NT2/D1 (cell line): ENCODE measurements at regions not wholly inside any gene's neighbourhood (a gene's known extent, or its start where the extent isn't known, plus 50 kb on each side); places are given as distances from the start of the nearest gene placed in this dataset.

Source experiments
- DNase-seq: peaks from one replicate; pipeline ENCODE4 v3.0.0-alpha.2; 2011; ENCODE audit warnings: low read depth, low spot score
- H3K27me3 ChIP-seq: 2 replicates; pipeline ENCODE4 v1.6.0; 2011; ENCODE audit warnings: mild to moderate bottlenecking; ENCODE audit not compliant: insufficient read length, insufficient read depth
- H3K36me3 ChIP-seq: 2 replicates; pipeline ENCODE4 v1.6.1; 2011; ENCODE audit warnings: mild to moderate bottlenecking, low read length, mixed read lengths; ENCODE audit not compliant: insufficient read depth, insufficient read length
- H3K4me1 ChIP-seq: 2 replicates; pipeline ENCODE4 v1.5.1; 2011; ENCODE audit not compliant: insufficient read depth, insufficient read length
- H3K4me3 ChIP-seq: 2 replicates; pipeline ENCODE4 v1.5.1; 2011; ENCODE audit warnings: low read depth; ENCODE audit not compliant: insufficient read length
- H3K9ac ChIP-seq: 2 replicates; pipeline ENCODE4 v1.6.0; 2011; ENCODE audit warnings: low read depth; ENCODE audit not compliant: insufficient read length
- H3K9me3 ChIP-seq: 2 replicates; pipeline ENCODE4 v1.5.1; 2011; ENCODE audit warnings: mild to moderate bottlenecking, low read length; ENCODE audit not compliant: insufficient read depth
- SUZ12 ChIP-seq: IDR thresholded peaks from 2 replicates; pipeline ENCODE4 v1.6.1; 2011; ENCODE audit not compliant: insufficient read length, insufficient read depth; ENCODE audit errors: extremely low read depth
- YY1 ChIP-seq: IDR thresholded peaks from 2 replicates; pipeline ENCODE4 v1.6.1; 2011; ENCODE audit not compliant: insufficient read length, insufficient read depth
- ZNF274 ChIP-seq: IDR thresholded peaks from 2 replicates; pipeline ENCODE4 v1.6.1; 2011; ENCODE audit warnings: mild to moderate bottlenecking, low read depth, low read length

DNA sequence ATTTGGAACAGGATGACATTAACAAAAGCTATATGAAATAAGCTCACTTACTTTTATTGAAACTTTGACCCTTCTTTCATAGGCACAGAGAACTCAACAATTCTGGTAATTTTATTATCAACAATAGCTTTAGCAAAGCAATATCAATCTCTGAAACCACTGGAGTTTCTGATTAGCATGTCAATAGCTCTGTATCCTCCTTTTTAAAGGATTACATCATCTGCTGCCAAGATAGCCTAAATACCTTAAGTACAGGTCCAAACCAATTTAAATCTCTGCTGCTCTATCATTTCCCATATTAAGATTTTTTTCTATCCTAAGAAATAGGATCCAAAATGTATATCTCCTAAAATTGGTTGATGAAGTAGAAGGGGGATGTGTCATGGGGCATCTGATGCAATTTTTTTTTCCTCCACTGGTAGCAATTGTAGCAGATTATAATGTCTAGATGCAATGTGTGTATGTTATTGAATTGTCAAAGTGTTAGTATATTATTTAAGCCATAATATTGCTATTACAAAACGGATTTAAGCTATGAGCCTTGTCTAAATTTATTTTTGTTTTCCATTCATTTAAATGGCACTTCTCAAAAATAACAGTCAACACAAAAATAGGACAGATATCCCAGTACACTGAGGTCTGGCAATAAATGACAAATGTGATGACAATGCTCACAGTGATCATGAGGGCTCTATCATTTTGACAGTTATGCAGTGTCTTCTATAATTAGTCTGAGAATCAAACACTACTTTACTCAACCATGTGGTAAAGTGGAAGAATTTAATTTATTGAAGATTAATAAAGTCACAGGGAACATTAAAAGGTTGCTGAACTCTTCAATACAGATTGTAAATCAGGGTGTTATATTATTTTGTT, 328.4 kb downstream of the CDH7 start:
- Histone ChIP-seq H3K9me3 (0 out of 2 replicates have a peak, but pooled peaks cover under 1% of the 10 kb centered on the region), H3K36me3 (no peaks in the 10 kb centered on the region), H3K4me3 (no peak overlapping the region), H3K27me3 (no peaks in the 10 kb centered on the region), H3K4me1 (no peaks in the 10 kb centered on the region), H3K9ac (no peak overlapping the region)
- DNase-seq, result no peak
- no peak for TF ChIP-seq YY1
- no peak for TF ChIP-seq SUZ12
- TF ChIP-seq ZNF274, result no peak

DNA sequence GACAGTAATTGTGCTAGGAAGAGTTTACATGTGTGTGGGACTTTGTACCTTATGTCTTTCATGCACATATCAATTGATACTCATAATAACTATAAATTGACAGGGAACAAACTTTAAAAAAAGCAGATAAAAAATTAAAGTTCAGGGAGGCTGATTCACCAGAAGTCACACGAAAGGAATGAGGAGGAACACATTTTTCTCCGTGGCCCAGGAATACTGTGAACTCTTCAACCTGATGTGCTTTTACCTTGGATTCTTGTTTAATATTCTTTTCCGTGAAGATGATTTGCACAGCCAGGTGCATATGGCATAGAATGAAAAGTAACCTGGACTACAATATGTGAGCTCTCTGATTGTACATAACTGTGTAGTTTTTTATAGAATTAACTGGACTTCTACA, 326.3 kb downstream of the CDH7 start:
- peaks cover 10% of the 10 kb centered on the region; the same call in 1 of the 2 replicates for H3K9me3 ChIP-seq
- no peak for TF ChIP-seq SUZ12
- TF ChIP-seq YY1, result no peak
- TF ChIP-seq ZNF274, result no peak
- no peak overlapping the region for H3K4me3 ChIP-seq
- no peak for DNase-seq
- no peaks in the 10 kb centered on the region for H3K4me1 ChIP-seq
- H3K9ac ChIP-seq, result no peak overlapping the region
- H3K27me3 ChIP-seq, result no peaks in the 10 kb centered on the region
- H3K36me3 ChIP-seq, result no peaks in the 10 kb centered on the region

DNA sequence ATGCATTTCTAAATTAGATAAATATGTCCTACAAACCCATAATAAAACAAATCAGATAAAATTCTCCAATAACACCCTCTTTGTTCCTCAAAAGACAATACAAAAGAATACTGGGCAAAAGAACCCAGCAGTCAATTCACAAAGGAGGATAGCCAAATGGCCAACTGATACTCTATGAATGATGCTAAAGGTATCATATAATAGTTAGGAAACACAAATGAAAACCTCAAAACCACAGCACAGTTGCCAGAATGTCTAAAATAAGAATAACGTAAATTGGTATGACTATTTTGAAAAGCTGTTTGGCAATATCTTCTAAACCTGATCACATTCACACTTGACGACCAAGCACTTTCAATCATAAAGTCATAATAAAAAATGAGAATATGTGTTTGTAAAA, 315.4 kb downstream of the CDH7 start:
- Histone ChIP-seq H3K9me3 (no peaks in the 10 kb centered on the region), H3K36me3 (no peaks in the 10 kb centered on the region), H3K9ac (no peak overlapping the region), H3K27me3 (no peaks in the 10 kb centered on the region), H3K4me1 (no peaks in the 10 kb centered on the region), H3K4me3 (no peak overlapping the region)
- no peak for DNase-seq
- TF ChIP-seq ZNF274, result no peak
- TF ChIP-seq YY1, result no peak
- TF ChIP-seq SUZ12, result no peak

DNA sequence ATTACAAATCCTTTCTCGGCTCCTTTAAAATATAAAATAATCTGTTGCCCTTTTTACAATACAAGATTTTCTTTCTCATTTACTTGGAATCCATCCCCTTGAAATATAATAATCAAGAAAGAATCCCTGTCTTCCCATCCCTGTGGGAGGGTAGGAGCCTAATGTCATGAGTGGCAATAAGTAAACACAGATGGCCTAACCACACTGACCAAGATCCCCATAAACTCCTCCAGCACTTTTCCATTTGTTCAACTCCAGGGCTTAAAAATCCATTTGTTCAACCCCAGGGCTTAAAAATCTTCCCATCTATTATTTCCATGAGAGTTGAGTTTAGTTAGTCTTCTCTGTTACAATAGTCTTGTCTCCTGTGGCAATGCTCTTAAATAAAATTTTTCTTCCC, 297.6 kb downstream of the CDH7 start:
- H3K9me3 ChIP-seq, result no peaks in the 10 kb centered on the region
- H3K36me3 ChIP-seq, result no peaks in the 10 kb centered on the region
- H3K27me3 ChIP-seq, result no peaks in the 10 kb centered on the region
- no peak overlapping the region for H3K4me3 ChIP-seq
- no peak overlapping the region for H3K9ac ChIP-seq
- no peak for TF ChIP-seq YY1
- no peak for TF ChIP-seq SUZ12
- TF ChIP-seq ZNF274, result no peak
- H3K4me1 ChIP-seq, result no peaks in the 10 kb centered on the region
- no peak for DNase-seq

DNA sequence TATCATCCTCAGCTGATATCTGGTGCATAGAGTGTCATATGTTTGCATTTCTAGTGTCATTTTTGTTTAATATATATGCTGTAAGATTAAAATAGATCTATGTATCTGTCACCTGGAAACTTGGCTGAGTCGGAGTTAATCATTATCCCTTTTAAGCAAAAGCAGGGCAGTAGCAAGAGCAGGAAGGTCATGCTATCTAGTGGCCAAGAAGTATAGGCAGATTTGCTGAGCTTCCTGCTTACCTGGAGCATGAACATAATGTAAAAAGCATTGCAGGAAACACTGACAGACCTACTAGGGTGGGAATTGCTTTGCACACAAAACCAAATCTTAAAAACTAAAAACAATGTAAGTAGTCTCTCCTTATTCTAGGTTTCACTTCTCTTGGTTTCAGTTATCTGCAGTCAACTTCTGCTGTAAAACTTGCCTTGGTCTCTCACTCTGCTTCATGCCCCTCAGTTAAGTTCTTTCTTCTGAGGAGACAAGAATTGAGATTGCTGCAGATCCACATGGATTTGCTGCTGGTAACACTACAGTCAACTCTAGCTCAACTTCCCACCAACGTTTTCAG, 295.3 kb downstream of the CDH7 start:
- Histone ChIP-seq H3K9me3 (no peaks in the 10 kb centered on the region), H3K4me3 (no peak overlapping the region), H3K36me3 (no peaks in the 10 kb centered on the region), H3K9ac (no peak overlapping the region), H3K27me3 (no peaks in the 10 kb centered on the region), H3K4me1 (no peaks in the 10 kb centered on the region)
- DNase-seq, result no peak
- TF ChIP-seq YY1 (no peak), SUZ12 (no peak), ZNF274 (no peak)

DNA sequence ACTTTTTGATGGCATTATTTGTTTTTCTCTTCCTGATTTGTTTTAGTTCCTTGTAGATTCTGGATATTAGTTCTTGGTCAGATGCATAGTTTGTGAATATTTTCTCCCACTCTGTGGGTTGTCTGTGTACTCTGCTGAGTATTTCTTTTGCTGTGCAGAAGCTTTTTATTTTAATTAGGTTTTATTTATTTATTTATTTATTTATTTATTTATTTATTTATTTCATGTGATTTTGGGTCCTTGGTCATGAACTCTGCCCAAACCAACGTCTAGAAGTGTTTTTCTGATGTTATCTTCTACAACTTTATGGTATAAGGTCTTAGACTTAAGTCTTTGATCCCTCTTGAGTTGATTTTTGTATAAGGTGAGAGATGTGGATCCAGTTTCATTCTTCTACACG, 292.2 kb downstream of the CDH7 start:
- Histone ChIP-seq H3K4me1 (no peaks in the 10 kb centered on the region), H3K36me3 (no peaks in the 10 kb centered on the region), H3K9ac (no peak overlapping the region), H3K4me3 (no peak overlapping the region), H3K9me3 (no peaks in the 10 kb centered on the region), H3K27me3 (no peaks in the 10 kb centered on the region)
- TF ChIP-seq ZNF274 (no peak), SUZ12 (no peak), YY1 (no peak)
- DNase-seq, result no peak

DNA sequence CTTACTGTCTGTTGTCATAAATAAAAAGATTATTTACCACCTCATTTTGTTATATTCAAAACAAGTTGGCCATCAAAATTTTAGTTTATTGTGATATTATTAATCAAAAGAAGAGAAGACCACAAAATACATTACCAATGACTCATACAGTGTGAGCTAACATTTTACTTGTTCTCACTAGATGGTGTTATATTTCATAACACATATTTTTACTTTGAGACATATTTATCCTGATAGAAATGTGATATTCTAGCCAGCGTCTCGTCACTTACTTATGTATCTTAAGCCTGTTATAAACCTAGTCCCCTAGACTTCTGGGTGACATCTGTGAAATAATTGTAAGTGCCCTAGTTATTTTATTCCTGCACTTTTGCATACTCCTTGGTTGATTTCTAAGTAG, 263.2 kb downstream of the CDH7 start:
- DNase-seq, result no peak
- Histone ChIP-seq H3K36me3 (no peaks in the 10 kb centered on the region), H3K4me1 (no peaks in the 10 kb centered on the region), H3K27me3 (no peaks in the 10 kb centered on the region), H3K4me3 (no peak overlapping the region), H3K9ac (no peak overlapping the region), H3K9me3 (no peaks in the 10 kb centered on the region)
- TF ChIP-seq YY1 (no peak), SUZ12 (no peak), ZNF274 (no peak)
